Inflammatory macrophage (primary cell): ENCODE measurements at regions not wholly inside any gene's neighbourhood (a gene's known extent, or its start where the extent isn't known, plus 50 kb on each side); places are given as distances from the start of the nearest gene placed in this dataset.

Experiments
- DNase-seq, 2 donors: peaks; one replicate each; pipeline ENCODE4 v3.0.0-alpha.2; 2020 to 2022

- DNase-seq = no peak
Measured at GRCh38 chr14:86027990-86028389, 498.0 kb downstream of the FLRT2 start.

- peak in 1 of 2 donors; percentile 14 for DNase-seq
Measured at GRCh38 chr14:86027144-86027543, 497.2 kb downstream of the FLRT2 start.

- DNase-seq = no peak
Measured at GRCh38 chr14:86022031-86022629, 492.2 kb downstream of the FLRT2 start.

GRCh38 chr14:86020841-86021240 is 490.9 kb downstream of the FLRT2 start:
- no peak for DNase-seq

- DNase-seq = no peak
Measured at GRCh38 chr14:86015941-86016340, 486.0 kb downstream of the FLRT2 start.

GRCh38 chr14:86015511-86015910 is 485.6 kb downstream of the FLRT2 start:
- no peak for DNase-seq

- DNase-seq = no peak
Measured at GRCh38 chr14:86013641-86014040, 483.7 kb downstream of the FLRT2 start.

- DNase-seq = no peak
Measured at GRCh38 chr14:86012461-86012860, 482.5 kb downstream of the FLRT2 start.

- peak; percentile 68 to 75 for DNase-seq
Measured at GRCh38 chr14:86003998-86004397, 474.1 kb downstream of the FLRT2 start.

GRCh38 chr14:85996551-85996950 is 466.6 kb downstream of the FLRT2 start:
- DNase-seq = no peak

GRCh38 chr14:85991156-85991555 is 461.2 kb downstream of the FLRT2 start:
- peak; percentile 9 to 12 for DNase-seq

- DNase-seq = no peak
Measured at GRCh38 chr14:85987907-85988306, 458.0 kb downstream of the FLRT2 start.

- DNase-seq = no peak
Measured at GRCh38 chr14:85987292-85987691, 457.3 kb downstream of the FLRT2 start.

- no peak for DNase-seq
Measured at GRCh38 chr14:85978582-85979250, 448.8 kb downstream of the FLRT2 start.

GRCh38 chr14:85974602-85975001 is 444.7 kb downstream of the FLRT2 start:
- no peak for DNase-seq

- no peak for DNase-seq
Measured at GRCh38 chr14:85963486-85963885, 433.5 kb downstream of the FLRT2 start.

- DNase-seq = no peak
Measured at GRCh38 chr14:85960756-85961155, 430.8 kb downstream of the FLRT2 start.

GRCh38 chr14:85959063-85959462 is 429.1 kb downstream of the FLRT2 start:
- DNase-seq = no peak

- DNase-seq = no peak
Measured at GRCh38 chr14:85958069-85958468, 428.1 kb downstream of the FLRT2 start.

- no peak for DNase-seq
Measured at GRCh38 chr14:85953265-85953664, 423.3 kb downstream of the FLRT2 start.

GRCh38 chr14:85948153-85948552 is 418.2 kb downstream of the FLRT2 start:
- peak; percentile 65 to 70 for DNase-seq

- DNase-seq = no peak
Measured at GRCh38 chr14:85947461-85948139, 417.7 kb downstream of the FLRT2 start.

GRCh38 chr14:85943192-85943591 is 413.2 kb downstream of the FLRT2 start:
- DNase-seq = peak; percentile 78 to 88

- peak; percentile 15 to 18 for DNase-seq
Measured at GRCh38 chr14:85934886-85935254, 404.9 kb downstream of the FLRT2 start.
